ENCODE measurements at regions not wholly inside any gene's neighbourhood (a gene's known extent, or its start where the extent isn't known, plus 50 kb on each side); places are given as distances from the start of the nearest gene placed in this dataset.

- no peak overlapping the region for H3K27ac ChIP-seq (ENCODE audit: low read depth, low read length)
Measured at GRCh38 chr3:102736975-102737304, 302.1 kb downstream of the ZPLD1 start.

GRCh38 chr3:102737353-102737752, 302.5 kb downstream of the ZPLD1 start:
- no peaks in the 10 kb centered on the region for H3K36me3 ChIP-seq (ENCODE audit: control insufficient read depth in 3 of 3, insufficient read depth in 3 of 3, low read length in 3 of 3)
- H3K27ac ChIP-seq (ENCODE audit: low read depth, low read length), result no peak overlapping the region
- H3K4me1 ChIP-seq (ENCODE audit: control insufficient read depth in 3 of 3, insufficient read depth in 3 of 3, low read length in 3 of 3), result no peaks in the 10 kb centered on the region
- no peak overlapping the region for H3K9ac ChIP-seq (ENCODE audit: low read depth in 1 of 3, low read length in 3 of 3)
- peaks cover 0 to 2% (median 0%) of the 10 kb centered on the region in 3 donors for H3K9me3 ChIP-seq (ENCODE audit: control insufficient read depth in 3 of 3, low read length in 3 of 3)
- no peak overlapping the region for H3K4me3 ChIP-seq (ENCODE audit: low read length in 3 of 3)
- H3K27me3 ChIP-seq (ENCODE audit: control insufficient read depth in 3 of 3, insufficient read depth in 3 of 3, low read length in 3 of 3), result no peaks in the 10 kb centered on the region

More at GRCh38 chr3:102736975-102737304, 302.1 kb downstream of the ZPLD1 start:
- Histone ChIP-seq H3K9ac (ENCODE audit: low read depth in 1 of 3, low read length in 3 of 3) (no peak overlapping the region), H3K4me3 (ENCODE audit: low read length in 3 of 3) (no peak overlapping the region), H3K36me3 (ENCODE audit: control insufficient read depth in 3 of 3, insufficient read depth in 3 of 3, low read length in 3 of 3) (no peaks in the 10 kb centered on the region), H3K4me1 (ENCODE audit: control insufficient read depth in 3 of 3, insufficient read depth in 3 of 3, low read length in 3 of 3) (no peaks in the 10 kb centered on the region), H3K27me3 (ENCODE audit: control insufficient read depth in 3 of 3, insufficient read depth in 3 of 3, low read length in 3 of 3) (no peaks in the 10 kb centered on the region), H3K9me3 (ENCODE audit: control insufficient read depth in 3 of 3, low read length in 3 of 3) (peaks cover 0 to 2% (median 0%) of the 10 kb centered on the region in 3 donors)

- H3K4me3 ChIP-seq (ENCODE audit: low read length in 3 of 3), result no peak overlapping the region
Measured at GRCh38 chr3:102741105-102741504, 306.3 kb downstream of the ZPLD1 start.

GRCh38 chr3:102741694-102742093, 306.9 kb downstream of the ZPLD1 start:
- H3K4me3 ChIP-seq (ENCODE audit: low read length in 3 of 3), result no peak overlapping the region
- H3K9me3 ChIP-seq (ENCODE audit: control insufficient read depth in 3 of 3, low read length in 3 of 3), result peaks cover 0 to 2% (median 0%) of the 10 kb centered on the region in 3 donors
- no peaks in the 10 kb centered on the region for H3K27me3 ChIP-seq (ENCODE audit: control insufficient read depth in 3 of 3, insufficient read depth in 3 of 3, low read length in 3 of 3)
- H3K4me1 ChIP-seq (ENCODE audit: control insufficient read depth in 3 of 3, insufficient read depth in 3 of 3, low read length in 3 of 3), result no peaks in the 10 kb centered on the region
- H3K27ac ChIP-seq (ENCODE audit: low read depth, low read length), result no peak overlapping the region
- H3K36me3 ChIP-seq (ENCODE audit: control insufficient read depth in 3 of 3, insufficient read depth in 3 of 3, low read length in 3 of 3), result no peaks in the 10 kb centered on the region
- H3K9ac ChIP-seq (ENCODE audit: low read depth in 1 of 3, low read length in 3 of 3), result no peak overlapping the region

More at GRCh38 chr3:102741105-102741504, 306.3 kb downstream of the ZPLD1 start:
- Histone ChIP-seq H3K9ac (ENCODE audit: low read depth in 1 of 3, low read length in 3 of 3) (no peak overlapping the region), H3K27ac (ENCODE audit: low read depth, low read length) (no peak overlapping the region), H3K36me3 (ENCODE audit: control insufficient read depth in 3 of 3, insufficient read depth in 3 of 3, low read length in 3 of 3) (no peaks in the 10 kb centered on the region), H3K27me3 (ENCODE audit: control insufficient read depth in 3 of 3, insufficient read depth in 3 of 3, low read length in 3 of 3) (no peaks in the 10 kb centered on the region), H3K9me3 (ENCODE audit: control insufficient read depth in 3 of 3, low read length in 3 of 3) (peaks cover 0 to 2% (median 0%) of the 10 kb centered on the region in 3 donors), H3K4me1 (ENCODE audit: control insufficient read depth in 3 of 3, insufficient read depth in 3 of 3, low read length in 3 of 3) (no peaks in the 10 kb centered on the region)

GRCh38 chr3:102745881-102746280, 311.1 kb downstream of the ZPLD1 start:
- Histone ChIP-seq H3K9ac (ENCODE audit: low read depth in 1 of 3, low read length in 3 of 3) (no peak overlapping the region), H3K27ac (ENCODE audit: low read depth, low read length) (no peak overlapping the region), H3K9me3 (ENCODE audit: control insufficient read depth in 3 of 3, low read length in 3 of 3) (no peaks in the 10 kb centered on the region), H3K36me3 (ENCODE audit: control insufficient read depth in 3 of 3, insufficient read depth in 3 of 3, low read length in 3 of 3) (no peaks in the 10 kb centered on the region), H3K4me1 (ENCODE audit: control insufficient read depth in 3 of 3, insufficient read depth in 3 of 3, low read length in 3 of 3) (no peaks in the 10 kb centered on the region), H3K4me3 (ENCODE audit: low read length in 3 of 3) (no peak overlapping the region), H3K27me3 (ENCODE audit: control insufficient read depth in 3 of 3, insufficient read depth in 3 of 3, low read length in 3 of 3) (no peaks in the 10 kb centered on the region)

- Histone ChIP-seq H3K27me3 (ENCODE audit: control insufficient read depth in 3 of 3, insufficient read depth in 3 of 3, low read length in 3 of 3) (no peaks in the 10 kb centered on the region), H3K27ac (ENCODE audit: low read depth, low read length) (no peak overlapping the region), H3K4me1 (ENCODE audit: control insufficient read depth in 3 of 3, insufficient read depth in 3 of 3, low read length in 3 of 3) (no peaks in the 10 kb centered on the region), H3K36me3 (ENCODE audit: control insufficient read depth in 3 of 3, insufficient read depth in 3 of 3, low read length in 3 of 3) (no peaks in the 10 kb centered on the region), H3K4me3 (ENCODE audit: low read length in 3 of 3) (no peak overlapping the region), H3K9ac (ENCODE audit: low read depth in 1 of 3, low read length in 3 of 3) (no peak overlapping the region), H3K9me3 (ENCODE audit: control insufficient read depth in 3 of 3, low read length in 3 of 3) (no peaks in the 10 kb centered on the region)
Measured at GRCh38 chr3:102747611-102748010, 312.8 kb downstream of the ZPLD1 start.

GRCh38 chr3:102748646-102749045, 313.8 kb downstream of the ZPLD1 start:
- H3K4me1 ChIP-seq (ENCODE audit: control insufficient read depth in 3 of 3, insufficient read depth in 3 of 3, low read length in 3 of 3), result no peaks in the 10 kb centered on the region
- H3K4me3 ChIP-seq (ENCODE audit: low read length in 3 of 3), result no peak overlapping the region
- H3K9me3 ChIP-seq (ENCODE audit: control insufficient read depth in 3 of 3, low read length in 3 of 3), result no peaks in the 10 kb centered on the region
- no peaks in the 10 kb centered on the region for H3K36me3 ChIP-seq (ENCODE audit: control insufficient read depth in 3 of 3, insufficient read depth in 3 of 3, low read length in 3 of 3)
- H3K27ac ChIP-seq (ENCODE audit: low read depth, low read length), result no peak overlapping the region
- no peak overlapping the region for H3K9ac ChIP-seq (ENCODE audit: low read depth in 1 of 3, low read length in 3 of 3)
- H3K27me3 ChIP-seq (ENCODE audit: control insufficient read depth in 3 of 3, insufficient read depth in 3 of 3, low read length in 3 of 3), result no peaks in the 10 kb centered on the region

GRCh38 chr3:102750322-102750721, 315.5 kb downstream of the ZPLD1 start:
- no peak overlapping the region for H3K9ac ChIP-seq (ENCODE audit: low read depth in 1 of 3, low read length in 3 of 3)
- H3K9me3 ChIP-seq (ENCODE audit: control insufficient read depth in 3 of 3, low read length in 3 of 3), result no peaks in the 10 kb centered on the region
- no peak overlapping the region for H3K4me3 ChIP-seq (ENCODE audit: low read length in 3 of 3)
- H3K27me3 ChIP-seq (ENCODE audit: control insufficient read depth in 3 of 3, insufficient read depth in 3 of 3, low read length in 3 of 3), result no peaks in the 10 kb centered on the region
- no peaks in the 10 kb centered on the region for H3K4me1 ChIP-seq (ENCODE audit: control insufficient read depth in 3 of 3, insufficient read depth in 3 of 3, low read length in 3 of 3)
- H3K36me3 ChIP-seq (ENCODE audit: control insufficient read depth in 3 of 3, insufficient read depth in 3 of 3, low read length in 3 of 3), result no peaks in the 10 kb centered on the region
- no peak overlapping the region for H3K27ac ChIP-seq (ENCODE audit: low read depth, low read length)

GRCh38 chr3:102753901-102754300, 319.1 kb downstream of the ZPLD1 start:
- H3K27ac ChIP-seq (ENCODE audit: low read depth, low read length), result no peak overlapping the region
- H3K27me3 ChIP-seq (ENCODE audit: control insufficient read depth in 3 of 3, insufficient read depth in 3 of 3, low read length in 3 of 3), result no peaks in the 10 kb centered on the region
- H3K9me3 ChIP-seq (ENCODE audit: control insufficient read depth in 3 of 3, low read length in 3 of 3), result no peaks in the 10 kb centered on the region
- no peak overlapping the region for H3K4me3 ChIP-seq (ENCODE audit: low read length in 3 of 3)
- no peak overlapping the region for H3K9ac ChIP-seq (ENCODE audit: low read depth in 1 of 3, low read length in 3 of 3)
- H3K36me3 ChIP-seq (ENCODE audit: control insufficient read depth in 3 of 3, insufficient read depth in 3 of 3, low read length in 3 of 3), result no peaks in the 10 kb centered on the region
- no peaks in the 10 kb centered on the region for H3K4me1 ChIP-seq (ENCODE audit: control insufficient read depth in 3 of 3, insufficient read depth in 3 of 3, low read length in 3 of 3)

- H3K4me1 ChIP-seq (ENCODE audit: control insufficient read depth in 3 of 3, insufficient read depth in 3 of 3, low read length in 3 of 3), result no peaks in the 10 kb centered on the region
- no peak overlapping the region for H3K9ac ChIP-seq (ENCODE audit: low read depth in 1 of 3, low read length in 3 of 3)
- H3K27me3 ChIP-seq (ENCODE audit: control insufficient read depth in 3 of 3, insufficient read depth in 3 of 3, low read length in 3 of 3), result no peaks in the 10 kb centered on the region
- no peak overlapping the region for H3K4me3 ChIP-seq (ENCODE audit: low read length in 3 of 3)
- no peaks in the 10 kb centered on the region for H3K9me3 ChIP-seq (ENCODE audit: control insufficient read depth in 3 of 3, low read length in 3 of 3)
- H3K27ac ChIP-seq (ENCODE audit: low read depth, low read length), result no peak overlapping the region
- no peaks in the 10 kb centered on the region for H3K36me3 ChIP-seq (ENCODE audit: control insufficient read depth in 3 of 3, insufficient read depth in 3 of 3, low read length in 3 of 3)
Measured at GRCh38 chr3:102756706-102757105, 321.9 kb downstream of the ZPLD1 start.

GRCh38 chr3:102757950-102758349, 323.1 kb downstream of the ZPLD1 start:
- H3K9ac ChIP-seq (ENCODE audit: low read depth in 1 of 3, low read length in 3 of 3), result no peak overlapping the region
- no peaks in the 10 kb centered on the region for H3K27me3 ChIP-seq (ENCODE audit: control insufficient read depth in 3 of 3, insufficient read depth in 3 of 3, low read length in 3 of 3)
- H3K4me3 ChIP-seq (ENCODE audit: low read length in 3 of 3), result no peak overlapping the region
- no peaks in the 10 kb centered on the region for H3K36me3 ChIP-seq (ENCODE audit: control insufficient read depth in 3 of 3, insufficient read depth in 3 of 3, low read length in 3 of 3)
- no peaks in the 10 kb centered on the region for H3K9me3 ChIP-seq (ENCODE audit: control insufficient read depth in 3 of 3, low read length in 3 of 3)
- no peak overlapping the region for H3K27ac ChIP-seq (ENCODE audit: low read depth, low read length)
- no peaks in the 10 kb centered on the region for H3K4me1 ChIP-seq (ENCODE audit: control insufficient read depth in 3 of 3, insufficient read depth in 3 of 3, low read length in 3 of 3)

Data from skeletal muscle tissue (tissue), 3 donors.